ENCODE measurements at regions not wholly inside any gene's neighbourhood (a gene's known extent, or its start where the extent isn't known, plus 50 kb on each side); places are given as distances from the start of the nearest gene placed in this dataset.

DNA sequence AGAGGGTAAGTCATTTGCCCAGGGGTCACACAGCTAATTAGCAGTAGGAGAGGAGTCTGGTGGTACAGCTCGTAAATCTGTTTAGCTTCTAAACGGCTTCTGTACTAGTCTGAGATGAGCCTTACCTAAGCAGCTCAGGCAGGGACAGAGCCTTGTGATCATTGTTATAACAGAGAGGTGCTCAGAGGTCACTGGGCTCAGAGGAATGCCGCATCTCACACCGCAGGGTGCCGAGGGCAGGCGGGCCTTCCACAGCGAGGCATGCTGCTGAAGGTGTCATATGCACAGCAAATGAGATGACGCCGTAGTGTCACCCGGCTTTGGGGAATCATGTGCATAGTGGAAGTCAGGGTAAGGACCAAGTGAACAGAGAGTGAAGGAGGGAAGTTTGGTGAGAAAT lies 305.2 kb upstream of the FMN2 start:
- DNase-seq (ENCODE audit: low read depth in 2 of 2): no peak

DNA sequence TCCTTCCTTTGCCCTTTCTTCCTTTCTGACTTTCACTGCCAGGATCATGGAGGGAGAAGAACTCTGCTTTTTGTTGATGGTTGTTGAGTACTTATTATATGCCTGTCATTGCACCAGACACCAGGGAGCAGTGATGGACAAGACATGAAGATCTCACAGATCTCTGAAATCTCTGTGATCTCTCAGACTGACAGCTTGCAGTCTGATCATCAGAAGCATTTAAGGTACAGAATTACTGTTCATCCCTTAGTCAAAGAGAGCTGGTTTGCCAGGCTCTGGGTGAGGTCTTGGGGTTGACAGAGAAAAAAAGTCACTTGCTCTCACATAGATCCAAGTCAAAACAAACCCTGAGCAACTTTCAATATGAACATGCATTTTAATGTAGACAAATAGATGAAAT lies 299.5 kb upstream of the FMN2 start:
- no peak for DNase-seq (ENCODE audit: low read depth in 2 of 2)

DNA sequence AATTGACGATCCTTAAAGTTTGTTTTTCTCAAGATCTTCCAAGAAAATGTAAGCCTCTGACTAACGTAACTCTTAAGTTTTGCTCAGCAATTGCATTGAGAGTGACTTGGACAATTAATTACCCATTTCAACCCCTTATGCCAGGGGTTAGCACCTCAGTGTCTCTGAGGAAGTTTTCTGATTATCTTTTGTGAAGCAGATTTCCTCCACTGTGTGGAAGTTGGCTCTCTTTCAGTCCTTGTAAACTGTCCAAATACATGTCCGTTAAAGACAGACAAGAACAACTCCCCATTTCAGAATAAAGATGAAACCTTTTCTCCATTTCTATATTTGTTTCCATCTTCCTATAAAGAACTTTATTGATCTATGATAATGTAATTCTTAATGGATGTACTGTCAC lies 296.4 kb upstream of the FMN2 start:
- no peak for DNase-seq (ENCODE audit: low read depth in 2 of 2)

DNA sequence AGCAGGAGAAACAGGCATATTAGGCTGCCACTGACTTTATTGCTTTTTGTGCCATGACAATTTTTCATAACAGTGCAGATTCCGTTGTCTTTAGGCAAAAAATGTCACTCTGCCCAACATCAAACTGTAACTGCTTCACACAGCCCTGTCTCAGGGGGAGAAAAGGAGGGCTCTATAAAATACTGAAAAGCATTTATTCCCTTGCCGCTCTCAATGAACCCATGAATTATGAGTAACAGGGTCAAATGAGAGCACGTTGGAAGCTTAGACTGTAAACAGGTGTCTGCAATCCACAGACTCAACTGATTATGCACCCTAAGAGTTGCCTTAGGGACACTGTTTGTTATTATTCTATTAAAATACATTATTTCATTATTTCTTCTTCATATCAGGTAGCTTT lies 292.1 kb upstream of the FMN2 start:
- DNase-seq (ENCODE audit: low read depth in 2 of 2): no peak

DNA sequence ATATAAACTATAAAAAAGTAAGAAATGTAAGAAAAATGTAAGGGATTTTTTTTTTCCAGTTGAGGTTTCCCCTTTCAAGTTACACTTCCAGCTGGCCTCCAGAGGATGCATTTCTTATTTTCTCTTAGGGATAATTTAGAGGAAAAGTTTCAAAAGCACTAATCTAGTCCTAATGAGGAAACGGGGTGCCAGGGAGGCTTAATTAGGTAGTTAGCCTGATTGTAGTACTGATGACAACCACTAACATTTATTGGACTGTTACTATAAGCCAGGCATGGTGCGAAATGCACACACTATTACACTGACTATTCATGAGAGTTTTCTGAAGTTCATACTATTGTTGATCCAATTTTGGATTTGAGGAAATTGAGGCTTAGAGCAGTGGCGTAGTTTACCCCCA lies 290.8 kb upstream of the FMN2 start:
- no peak for DNase-seq (ENCODE audit: low read depth in 2 of 2)

DNA sequence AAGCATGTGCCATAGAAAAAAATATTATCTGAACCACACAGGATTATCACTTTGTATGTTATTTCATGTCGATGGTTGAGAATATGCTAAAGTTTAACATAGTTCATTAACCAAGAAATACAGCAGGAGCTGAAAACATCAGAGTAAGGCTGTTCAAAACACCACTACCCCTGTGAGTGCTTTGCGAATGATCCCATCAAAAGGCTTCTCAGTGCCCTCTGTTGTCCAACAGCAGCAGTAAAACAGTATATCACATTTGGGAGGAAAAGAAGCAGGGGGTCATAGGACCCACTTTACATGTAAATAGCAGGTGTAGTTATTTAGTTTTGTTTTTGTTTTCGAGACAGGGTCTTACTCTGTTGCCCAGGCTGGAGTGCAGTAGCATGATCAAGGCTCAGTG lies 289.4 kb upstream of the FMN2 start:
- DNase-seq (ENCODE audit: low read depth in 2 of 2): no peak

DNA sequence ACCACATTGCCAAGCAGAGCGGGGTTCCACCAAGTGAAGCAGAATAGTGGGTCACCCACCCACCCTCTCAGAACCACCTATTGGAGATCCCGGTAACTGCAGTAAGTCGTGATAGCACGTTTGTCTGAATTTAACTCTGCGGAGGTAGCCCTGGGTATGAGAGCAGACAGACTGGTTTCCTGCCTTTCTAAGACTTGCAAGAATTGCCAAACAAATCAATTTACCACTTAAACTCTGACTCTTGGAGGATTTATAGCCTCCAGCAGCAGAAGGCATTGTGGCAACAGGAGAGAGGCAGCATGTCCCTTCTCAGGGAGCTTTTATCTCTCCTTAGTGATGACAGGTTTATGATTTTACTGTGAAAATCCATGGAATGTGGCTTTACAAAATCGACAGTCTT lies 287.9 kb upstream of the FMN2 start:
- no peak for DNase-seq (ENCODE audit: low read depth in 2 of 2)

DNA sequence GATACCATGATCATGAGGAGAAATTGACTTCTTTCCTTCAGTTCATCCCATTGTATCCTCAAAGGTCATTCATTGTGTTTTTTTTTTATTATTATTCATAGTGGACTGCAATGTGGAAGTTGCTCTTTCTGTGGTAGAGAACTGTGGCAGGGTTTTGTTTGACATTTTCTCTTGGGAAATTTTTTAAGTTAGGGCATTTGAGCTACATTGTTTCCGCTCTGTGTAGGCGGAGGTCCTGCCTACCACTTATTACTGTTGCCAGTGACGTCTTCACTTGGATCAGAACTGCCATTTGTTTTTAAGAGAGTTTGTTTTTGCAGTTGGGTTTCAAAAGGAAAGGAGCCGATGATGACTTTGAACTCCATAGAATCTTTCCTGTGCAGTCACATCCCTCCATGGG lies 287.4 kb upstream of the FMN2 start:
- no peak for DNase-seq (ENCODE audit: low read depth in 2 of 2)

DNA sequence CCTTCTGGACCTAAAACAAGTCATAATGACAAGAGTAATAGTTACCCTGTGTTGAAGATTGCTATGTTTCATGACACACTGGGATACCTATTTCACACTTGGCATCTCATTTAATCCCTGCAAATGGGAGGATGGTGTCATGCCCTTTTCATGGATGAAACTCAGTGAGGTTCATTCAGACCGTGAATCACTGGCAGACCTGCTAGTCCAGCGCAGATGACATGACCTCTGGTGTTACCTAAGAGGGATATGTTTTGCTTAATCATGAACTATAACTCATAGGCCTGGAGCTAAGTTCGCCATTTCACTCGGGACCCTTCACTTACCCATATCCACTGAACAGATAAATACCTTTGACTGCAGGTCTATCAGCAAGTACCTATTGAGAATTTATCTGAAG lies 286.6 kb upstream of the FMN2 start:
- no peak for DNase-seq (ENCODE audit: low read depth in 2 of 2)

DNA sequence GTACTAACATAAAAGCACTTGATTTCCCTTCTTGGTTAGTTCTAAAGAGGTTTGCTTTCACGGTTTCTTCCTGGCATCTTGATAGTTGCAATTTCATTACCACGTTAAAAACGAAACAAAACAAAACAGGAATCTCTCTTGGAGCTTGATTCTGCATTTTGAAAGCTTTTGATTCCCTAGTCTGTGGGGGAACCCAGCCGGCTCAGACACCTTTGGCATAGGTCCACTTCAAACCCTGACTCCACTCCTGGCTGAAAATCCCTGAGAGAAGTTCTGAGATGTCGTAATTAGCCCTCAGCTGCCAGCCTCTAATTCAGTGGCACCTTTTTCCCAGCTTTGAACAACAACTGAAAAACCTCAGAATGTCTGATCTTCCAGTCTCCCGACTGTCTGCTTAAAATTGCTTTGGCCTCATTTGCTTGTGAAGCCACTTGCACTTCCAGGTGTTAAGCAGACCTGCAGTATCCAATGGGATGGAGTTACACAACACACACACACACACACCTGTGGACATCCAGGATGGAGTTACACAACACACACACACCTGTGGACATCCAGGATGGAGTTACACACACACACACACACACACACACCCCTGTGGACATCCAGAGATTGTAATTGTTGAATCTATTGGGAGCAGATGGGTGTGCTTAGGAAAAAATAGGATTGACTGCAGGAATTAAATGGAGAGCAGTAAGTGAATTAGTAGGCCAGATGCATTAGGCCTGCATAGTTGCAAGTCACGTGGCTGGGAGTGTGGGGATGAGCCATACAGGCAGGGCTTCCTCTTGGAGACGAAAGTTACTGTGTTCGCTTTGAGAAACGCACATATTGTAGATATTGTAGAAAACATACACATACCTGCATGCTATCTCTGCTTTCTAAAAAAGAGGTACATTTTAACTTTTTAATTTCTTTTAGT lies 285.6 kb upstream of the FMN2 start:
- DNase-seq (ENCODE audit: low read depth in 2 of 2): no peak

DNA sequence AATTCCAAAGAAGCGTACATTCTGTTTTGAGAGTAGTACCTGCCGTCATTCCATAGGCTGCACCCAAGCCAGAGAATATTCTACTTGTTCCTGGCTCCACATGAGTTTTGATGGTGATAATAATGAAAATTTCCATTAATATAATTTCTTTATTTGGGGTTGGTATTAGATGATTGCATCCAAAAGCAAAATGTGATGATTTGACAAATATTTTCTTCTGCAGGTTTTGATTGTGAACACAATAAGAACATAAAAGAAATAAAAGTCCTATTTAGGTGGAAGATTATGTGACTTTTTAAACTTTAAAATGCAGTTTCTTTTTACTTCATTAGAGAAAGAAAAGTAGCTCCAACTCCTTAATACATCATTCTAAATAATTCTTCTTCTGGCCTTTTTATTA lies 284.8 kb upstream of the FMN2 start:
- DNase-seq (ENCODE audit: low read depth in 2 of 2): no peak

DNA sequence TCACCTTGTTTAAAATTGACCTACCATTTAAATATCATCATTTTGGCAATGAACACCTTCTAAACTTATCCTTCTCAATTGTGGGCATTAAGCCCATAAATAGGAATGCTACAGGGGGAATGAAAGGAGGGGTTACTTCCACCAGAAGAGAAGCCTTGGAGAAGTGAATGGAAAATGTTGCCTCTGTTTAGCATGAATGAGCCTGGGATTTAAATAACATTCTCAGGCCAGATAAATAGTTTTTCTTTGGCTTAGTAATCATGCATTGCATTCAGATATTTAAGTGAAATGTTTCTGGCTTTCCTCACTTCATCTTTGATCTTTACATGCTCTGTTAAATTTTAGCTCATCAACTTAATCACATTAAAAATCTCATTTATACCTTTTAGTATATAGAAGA lies 284.3 kb upstream of the FMN2 start:
- no peak for DNase-seq (ENCODE audit: low read depth in 2 of 2)

DNA sequence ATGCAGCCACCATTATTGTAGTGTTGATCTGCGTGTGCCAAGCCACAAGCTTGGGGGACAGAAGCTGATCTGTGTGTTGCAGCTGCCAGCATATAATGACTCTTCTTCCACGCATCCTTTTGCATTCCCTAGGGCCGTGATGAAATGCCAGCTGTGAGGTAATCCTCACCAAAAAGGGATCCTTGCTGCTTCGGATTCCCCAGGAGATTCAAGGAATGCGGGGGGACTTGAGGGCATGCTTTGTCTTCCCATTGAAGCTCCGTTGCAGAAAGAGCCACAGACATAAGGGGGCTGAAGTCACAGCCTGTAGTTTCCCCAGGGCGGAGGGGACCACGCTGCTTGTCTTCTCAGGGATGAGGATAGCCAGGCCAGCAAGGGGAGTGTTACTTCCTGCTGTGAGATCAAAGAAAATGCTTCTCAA lies 281.6 kb upstream of the FMN2 start:
- no peak for DNase-seq (ENCODE audit: low read depth in 2 of 2)

DNA sequence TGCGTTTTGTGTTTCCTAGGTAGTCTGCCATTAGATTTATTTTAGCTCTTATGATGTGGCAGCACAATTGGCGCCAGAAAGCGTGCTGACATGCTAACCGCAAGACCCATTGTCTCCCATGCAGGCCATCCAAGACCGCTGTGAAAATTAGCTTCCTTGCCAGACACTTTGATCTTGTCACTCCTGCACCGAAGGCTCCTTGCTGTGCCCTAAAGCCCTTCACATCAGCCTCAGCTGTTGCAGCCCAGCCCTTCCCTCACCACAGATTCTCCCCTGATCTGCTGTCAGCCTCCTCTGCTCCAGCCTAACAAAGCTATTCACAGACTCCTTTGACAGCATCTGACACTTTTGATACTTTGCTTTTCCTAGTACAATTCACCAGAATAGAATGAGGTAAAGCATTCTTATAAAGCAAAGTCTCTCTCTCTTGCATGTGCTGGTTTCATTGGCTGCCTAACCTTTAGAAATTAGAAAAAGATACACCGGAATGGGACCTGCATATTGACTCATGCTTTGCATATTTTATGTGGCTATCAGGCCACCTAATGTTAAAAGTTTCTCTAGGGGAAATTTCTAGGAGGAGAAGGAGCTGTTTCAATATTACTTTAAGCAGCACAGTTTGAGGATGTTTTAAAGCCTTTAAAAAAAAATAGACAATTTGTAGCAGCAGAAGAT lies 280.3 kb upstream of the FMN2 start:
- peak in 1 of 2 experiments; percentile 6 for DNase-seq (ENCODE audit: low read depth in 2 of 2)

DNA sequence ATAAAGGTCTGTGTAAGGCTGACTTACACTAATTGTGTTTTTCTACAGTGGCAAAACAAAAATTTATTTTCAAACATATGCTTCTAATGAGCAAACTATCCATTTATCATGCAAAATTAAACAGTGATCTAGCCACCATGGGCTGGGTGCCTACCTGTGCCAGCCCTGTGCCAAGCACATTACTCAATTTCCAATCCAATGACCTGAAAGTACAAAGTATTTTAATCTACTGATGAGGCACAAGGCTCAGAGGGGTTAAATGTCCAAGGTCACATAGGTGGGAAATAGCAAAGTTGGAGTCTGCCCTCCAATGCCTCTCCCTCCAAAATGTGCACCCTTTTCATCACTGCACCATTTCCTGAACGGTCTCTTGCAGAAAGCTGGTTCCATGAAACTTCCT lies 279.1 kb upstream of the FMN2 start:
- DNase-seq (ENCODE audit: low read depth in 2 of 2): no peak

DNA sequence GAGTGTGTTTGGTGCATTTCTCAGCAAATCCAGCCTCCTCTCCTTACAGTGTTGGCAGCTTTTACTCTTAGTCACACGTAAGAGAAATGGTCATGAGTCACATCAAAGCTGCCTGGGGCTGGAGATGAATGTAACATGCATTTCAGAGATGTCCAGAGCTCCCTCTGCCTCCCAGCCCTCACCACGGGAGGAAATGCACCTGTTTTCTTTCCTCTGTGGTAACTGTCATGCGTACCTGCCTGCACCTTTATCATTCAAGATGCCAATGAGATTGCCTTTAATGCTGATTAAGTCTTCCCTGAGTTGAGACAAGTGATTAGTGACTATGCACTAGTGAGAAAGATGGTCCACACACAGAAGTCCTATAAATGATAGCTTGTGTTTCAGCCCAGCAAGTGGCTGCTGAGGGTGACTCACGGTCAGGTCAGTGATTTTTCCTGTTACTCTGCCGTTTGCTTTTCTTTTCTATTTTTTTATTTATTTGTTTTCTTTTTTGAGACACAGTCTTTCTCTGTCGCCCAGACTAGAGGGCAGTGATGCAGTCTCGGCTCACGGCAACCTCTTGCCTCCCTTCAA lies 277.3 kb upstream of the FMN2 start:
- DNase-seq (ENCODE audit: low read depth in 2 of 2): no peak

DNA sequence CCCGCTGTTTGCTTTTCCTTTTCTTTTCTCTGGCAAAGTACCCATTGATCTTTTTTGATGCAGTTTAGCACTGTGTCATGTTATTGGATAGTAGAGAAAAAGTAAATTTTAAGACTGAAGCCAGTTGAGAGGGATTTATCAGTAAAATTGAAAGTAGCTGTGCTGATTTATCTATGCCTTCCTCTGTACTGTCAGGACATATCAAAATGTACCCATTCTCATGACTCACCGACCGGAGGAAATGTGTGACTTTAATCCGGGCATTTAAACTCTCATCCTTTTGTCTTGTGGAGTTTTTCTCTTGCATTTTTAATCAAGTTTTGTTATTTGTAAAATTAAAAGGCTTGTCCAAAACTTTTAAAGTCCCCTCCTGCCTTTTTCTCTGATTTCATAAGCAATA lies 276.6 kb upstream of the FMN2 start:
- DNase-seq (ENCODE audit: low read depth in 2 of 2): no peak

DNA sequence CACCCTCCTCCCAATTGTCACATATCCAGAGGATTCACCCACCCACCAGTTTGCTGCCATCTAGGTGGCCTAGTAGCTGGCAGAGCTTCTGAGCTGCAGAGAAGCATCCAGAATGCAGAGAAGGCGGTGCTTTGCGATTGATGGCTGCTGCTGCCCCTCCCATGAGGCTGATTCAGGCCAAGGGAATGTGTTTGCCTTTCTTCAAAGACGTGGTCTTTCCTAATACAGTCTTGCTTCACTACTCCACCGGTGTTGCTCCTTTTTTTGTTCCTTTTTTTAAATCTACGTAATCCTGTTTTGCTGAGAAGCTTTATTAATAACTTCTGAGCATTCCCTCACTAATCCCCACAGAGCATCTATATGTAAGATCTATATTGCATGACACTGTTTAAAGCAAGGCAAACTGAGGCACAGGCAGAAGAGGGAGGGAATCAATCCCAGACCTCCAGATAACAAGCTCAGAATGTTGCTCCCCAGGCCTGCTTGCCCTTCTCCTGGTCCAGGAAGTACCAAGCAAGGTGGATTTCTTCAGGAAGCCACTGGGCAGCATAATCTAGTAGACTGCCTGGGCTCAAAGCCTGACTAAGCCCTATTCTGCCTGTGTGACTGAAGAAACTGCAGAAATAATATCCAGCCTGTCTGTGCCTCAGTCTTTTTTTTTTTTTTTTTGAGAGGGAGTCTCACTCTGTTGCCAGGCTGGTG lies 275.5 kb upstream of the FMN2 start:
- DNase-seq (ENCODE audit: low read depth in 2 of 2): no peak

DNA sequence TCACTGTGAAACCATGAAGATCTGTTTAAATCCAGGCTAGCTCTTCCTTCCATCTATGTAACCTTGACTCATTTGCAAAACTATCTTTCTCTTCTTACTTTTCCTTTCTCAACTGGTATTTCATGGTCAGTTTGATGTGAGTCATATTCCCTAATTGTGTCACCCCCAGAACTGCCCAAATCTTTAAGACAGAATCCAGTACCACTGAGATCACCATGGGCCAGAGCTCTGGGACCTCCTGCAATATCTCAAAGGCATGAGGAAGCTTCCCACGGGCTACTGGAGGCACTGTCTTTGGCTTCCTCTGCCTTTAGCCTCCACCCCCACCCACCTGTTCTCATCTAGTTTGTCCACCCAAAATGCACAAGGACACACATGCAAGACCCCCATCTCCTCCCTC lies 274.4 kb upstream of the FMN2 start:
- DNase-seq (ENCODE audit: low read depth in 2 of 2): no peak

DNA sequence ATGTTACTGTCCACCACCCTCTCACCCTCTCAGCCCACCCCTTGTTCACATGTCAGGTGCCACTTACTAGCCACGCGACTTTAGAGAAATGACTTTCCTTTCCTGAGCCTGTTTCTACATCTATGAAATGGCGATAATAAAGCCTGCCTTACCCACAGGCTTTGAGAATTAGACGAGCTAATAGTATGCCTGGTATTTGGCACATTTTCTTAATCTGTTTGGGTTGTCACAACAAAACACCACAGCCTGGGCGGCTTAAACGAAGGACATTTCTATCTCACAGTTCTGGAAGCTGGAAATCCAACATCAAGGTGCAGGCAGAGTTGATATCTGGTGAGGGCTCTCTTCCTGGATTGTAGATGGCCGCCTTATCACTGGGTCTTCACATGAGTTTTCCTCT lies 273.9 kb upstream of the FMN2 start:
- DNase-seq (ENCODE audit: low read depth in 2 of 2): no peak

DNA sequence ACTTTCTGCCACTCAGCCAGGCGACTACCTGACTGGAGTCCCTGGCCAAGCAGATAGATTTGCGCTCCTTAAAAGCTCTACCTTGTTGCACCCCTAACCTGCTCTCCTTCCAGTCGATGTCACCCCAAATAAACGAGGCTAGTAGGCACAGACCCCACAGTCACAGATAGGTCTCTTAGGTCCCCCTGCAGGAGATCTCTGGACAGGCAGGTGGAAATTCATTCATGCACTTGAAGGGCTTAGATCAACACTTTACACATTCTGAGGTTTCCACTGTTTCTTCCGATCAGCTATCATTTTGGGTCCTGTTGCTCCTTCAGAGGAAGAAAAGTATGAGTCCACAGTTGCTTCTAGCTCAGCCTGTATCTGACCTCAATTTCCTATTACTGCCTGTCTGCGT lies 272.6 kb upstream of the FMN2 start:
- no peak for DNase-seq (ENCODE audit: low read depth in 2 of 2)

DNA sequence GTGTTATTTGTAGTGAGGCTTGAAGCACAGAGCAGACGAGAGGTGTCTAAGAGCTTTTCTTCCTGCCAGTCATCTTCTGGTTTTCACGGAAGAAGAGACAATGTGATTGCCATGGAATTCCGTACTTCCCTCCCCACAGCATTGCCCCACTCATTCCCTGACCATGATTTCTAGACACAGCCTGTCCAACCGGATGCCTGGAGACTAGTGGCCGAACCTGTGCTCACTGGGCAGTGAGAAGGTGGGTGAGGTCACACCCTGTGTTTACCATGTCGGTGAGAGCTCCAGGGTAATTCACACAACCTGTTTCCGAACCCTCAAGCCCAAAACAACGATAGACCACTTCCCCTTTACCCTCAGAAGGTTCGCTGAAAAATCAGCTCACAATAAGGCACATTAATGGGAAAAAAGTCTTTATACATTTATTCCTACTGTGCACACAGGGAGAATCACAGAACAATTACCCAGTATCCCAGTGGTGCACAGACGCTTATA lies 271.9 kb upstream of the FMN2 start:
- no peak for DNase-seq (ENCODE audit: low read depth in 2 of 2)
